Activated T-cell treated with anti-CD3 and anti-CD28 coated beads, Interleukin-2, amount 50 U/mL, for 4 hours (primary cell): ENCODE measurements at regions not wholly inside any gene's neighbourhood (a gene's known extent, or its start where the extent isn't known, plus 50 kb on each side); places are given as distances from the start of the nearest gene placed in this dataset.

Source experiments
- ATAC-seq, 2 donors: fragments of 200-7000 bp; cut with Tn5 transposase; one replicate each; pipeline ENCODE4 v1.10.0; 2021
- DNase-seq: peaks from one replicate; pipeline ENCODE4 v3.0.0-alpha.2; 2020
- H3K27me3 Mint-ChIP-seq: one replicate; pipeline ENCODE4 v1.8.0; 2021; ENCODE audit warnings: low read depth, mixed read lengths
- H3K36me3 Mint-ChIP-seq: one replicate; pipeline ENCODE4 v1.8.0; 2022; ENCODE audit warnings: mixed read lengths; ENCODE audit not compliant: insufficient read depth
- H3K4me1 Mint-ChIP-seq: one replicate; pipeline ENCODE4 v1.8.0; 2021; ENCODE audit warnings: low read depth, mixed read lengths
- H3K4me3 Mint-ChIP-seq: one replicate; pipeline ENCODE4 v1.8.0; 2021; ENCODE audit warnings: mild to moderate bottlenecking, moderate library complexity, mixed read lengths
- H3K9me3 Mint-ChIP-seq: one replicate; pipeline ENCODE4 v1.8.0; 2021; ENCODE audit warnings: mixed read lengths

DNA sequence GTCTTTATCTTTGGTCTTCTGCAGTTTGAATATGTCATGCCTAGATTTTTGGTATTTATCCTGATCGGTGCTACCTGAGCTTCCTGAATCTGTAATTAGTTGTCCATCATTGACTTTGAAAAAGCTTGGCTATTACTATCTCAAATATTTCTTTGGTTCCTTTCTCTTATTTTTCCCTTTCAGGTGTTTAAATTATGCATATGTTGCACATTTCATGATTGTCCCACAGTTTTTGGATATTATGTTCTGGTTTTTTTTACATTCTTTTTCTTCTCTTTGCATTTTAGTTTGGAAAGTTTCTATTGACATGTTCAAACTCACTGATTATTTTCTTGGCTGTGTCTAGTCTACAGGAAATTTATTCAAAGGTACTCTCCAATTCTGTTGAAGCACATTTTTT, 840.3 kb upstream of the LRRC4C start:
- no peak for ATAC-seq
- no peaks in the 10 kb centered on the region for H3K36me3 Mint-ChIP-seq
- H3K9me3 Mint-ChIP-seq, result peaks cover 21% of the 10 kb centered on the region
- no peak for DNase-seq
- H3K4me3 Mint-ChIP-seq, result no peak overlapping the region
- H3K4me1 Mint-ChIP-seq, result no peaks in the 10 kb centered on the region
- H3K27me3 Mint-ChIP-seq, result no peaks in the 10 kb centered on the region

DNA sequence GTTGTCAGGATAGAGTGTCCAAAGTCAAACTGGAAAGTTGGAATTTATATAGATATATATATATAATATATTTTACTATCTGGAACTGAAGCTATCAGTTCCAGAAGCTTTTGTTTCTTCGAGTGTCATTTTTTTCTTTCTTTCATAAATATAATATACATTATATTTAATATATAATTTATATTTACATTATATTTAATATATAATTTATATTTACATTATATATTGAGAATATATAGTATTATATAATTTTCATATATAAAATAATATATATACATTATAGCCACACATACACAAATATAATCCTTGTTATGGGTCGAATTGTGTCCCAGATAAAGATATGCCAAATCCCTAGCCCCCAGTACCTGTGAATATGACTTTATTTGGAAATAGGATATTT, 842.3 kb upstream of the LRRC4C start:
- ATAC-seq, result no peak
- DNase-seq, result no peak
- Mint-ChIP-seq H3K4me3 (no peak overlapping the region), H3K4me1 (no peaks in the 10 kb centered on the region), H3K27me3 (no peaks in the 10 kb centered on the region), H3K9me3 (peaks cover 15% of the 10 kb centered on the region), H3K36me3 (no peaks in the 10 kb centered on the region)

- no peak overlapping the region for H3K4me3 Mint-ChIP-seq
- H3K9me3 Mint-ChIP-seq, result peaks cover 10% of the 10 kb centered on the region
- ATAC-seq (no peak), DNase-seq (no peak)
- H3K27me3 Mint-ChIP-seq, result no peaks in the 10 kb centered on the region
- H3K36me3 Mint-ChIP-seq, result no peaks in the 10 kb centered on the region
- H3K4me1 Mint-ChIP-seq, result no peaks in the 10 kb centered on the region
These were observed 852.1 kb upstream of the LRRC4C start for GRCh38 chr11:42311514-42311913.

- ATAC-seq (no peak), DNase-seq (no peak)
- Mint-ChIP-seq H3K36me3 (no peaks in the 10 kb centered on the region), H3K4me3 (no peak overlapping the region), H3K9me3 (peaks cover 10% of the 10 kb centered on the region), H3K4me1 (no peaks in the 10 kb centered on the region), H3K27me3 (no peaks in the 10 kb centered on the region)
These were observed 852.5 kb upstream of the LRRC4C start for GRCh38 chr11:42311944-42312343.

DNA sequence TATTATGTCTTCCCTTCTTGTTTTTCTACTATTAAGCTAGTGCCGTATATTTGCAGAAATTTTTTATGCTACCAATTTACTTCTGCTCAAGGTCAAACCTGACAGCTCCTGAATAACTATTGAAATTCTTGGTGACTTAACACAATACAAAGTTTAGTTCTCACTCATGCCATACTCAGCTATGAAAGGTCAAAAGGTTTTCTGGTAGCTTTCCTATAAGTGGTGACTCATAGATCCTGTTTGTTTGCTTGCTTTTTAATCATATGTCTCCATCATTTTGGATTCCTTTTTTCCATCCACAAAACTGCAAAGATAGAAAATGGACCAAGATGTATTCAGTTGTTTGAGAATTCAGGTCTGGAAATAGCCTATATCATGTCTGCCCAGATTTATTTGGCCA, 855.8 kb upstream of the LRRC4C start:
- Mint-ChIP-seq H3K4me3 (no peak overlapping the region), H3K4me1 (no peaks in the 10 kb centered on the region)
- ATAC-seq, result no peak

GRCh38 chr11:42315846-42316245, 856.4 kb upstream of the LRRC4C start:
- H3K27me3 Mint-ChIP-seq, result no peaks in the 10 kb centered on the region
- peaks cover 9% of the 10 kb centered on the region for H3K9me3 Mint-ChIP-seq
- ATAC-seq, result no peak

More for the DNA sequence above, 855.8 kb upstream of the LRRC4C start:
- Mint-ChIP-seq H3K9me3 (peaks cover 6% of the 10 kb centered on the region), H3K36me3 (no peaks in the 10 kb centered on the region), H3K27me3 (no peaks in the 10 kb centered on the region)
- no peak for DNase-seq

GRCh38 chr11:42319921-42320320, 860.5 kb upstream of the LRRC4C start:
- H3K4me1 Mint-ChIP-seq, result no peaks in the 10 kb centered on the region
- peaks cover 4% of the 10 kb centered on the region for H3K9me3 Mint-ChIP-seq
- ATAC-seq (no peak), DNase-seq (no peak)
- H3K36me3 Mint-ChIP-seq, result no peaks in the 10 kb centered on the region
- H3K27me3 Mint-ChIP-seq, result no peaks in the 10 kb centered on the region
- H3K4me3 Mint-ChIP-seq, result no peak overlapping the region

More at GRCh38 chr11:42315846-42316245, 856.4 kb upstream of the LRRC4C start:
- no peaks in the 10 kb centered on the region for H3K4me1 Mint-ChIP-seq
- DNase-seq, result no peak
- no peak overlapping the region for H3K4me3 Mint-ChIP-seq
- H3K36me3 Mint-ChIP-seq, result no peaks in the 10 kb centered on the region

- peaks cover 6% of the 10 kb centered on the region for H3K9me3 Mint-ChIP-seq
- ATAC-seq, result no peak
- no peak for DNase-seq
- H3K4me3 Mint-ChIP-seq, result no peak overlapping the region
- H3K27me3 Mint-ChIP-seq, result no peaks in the 10 kb centered on the region
- H3K36me3 Mint-ChIP-seq, result no peaks in the 10 kb centered on the region
- H3K4me1 Mint-ChIP-seq, result no peaks in the 10 kb centered on the region
These were observed 870.6 kb upstream of the LRRC4C start for GRCh38 chr11:42329929-42330565.

DNA sequence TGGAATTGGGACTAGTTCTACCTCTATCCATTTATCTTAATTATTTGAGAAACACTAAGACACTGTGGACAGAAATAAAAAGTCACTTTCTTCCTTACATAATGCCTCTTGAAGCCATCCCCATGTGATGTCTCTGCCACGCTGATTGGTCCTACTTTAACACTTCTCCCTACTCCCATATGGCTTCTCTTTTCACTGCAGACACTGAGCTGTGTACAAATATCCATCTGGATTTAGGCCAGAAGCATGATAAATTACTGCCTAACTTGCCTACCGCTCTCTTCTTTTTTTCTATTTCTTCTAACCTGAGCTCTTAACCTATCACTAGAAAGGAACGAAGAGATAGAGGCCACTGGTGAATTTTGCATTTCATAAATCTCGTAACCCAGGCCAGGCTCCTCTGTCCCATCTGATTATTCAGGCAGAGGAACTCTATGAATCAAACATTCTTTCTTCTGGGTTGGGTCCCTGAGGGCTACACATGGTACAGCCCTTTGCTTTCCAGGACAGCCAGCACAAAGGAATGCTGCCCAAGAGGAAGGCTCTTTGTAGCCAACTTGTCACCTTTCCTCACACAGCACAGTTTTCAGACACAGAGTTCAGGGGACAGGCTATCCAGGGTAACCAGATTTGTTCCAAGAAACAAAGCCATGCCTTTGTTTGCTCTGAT, 878.5 kb upstream of the LRRC4C start:
- ATAC-seq (no peak), DNase-seq (no peak)
- peaks cover 13% of the 10 kb centered on the region for H3K9me3 Mint-ChIP-seq
- no peaks in the 10 kb centered on the region for H3K4me1 Mint-ChIP-seq
- H3K36me3 Mint-ChIP-seq, result no peaks in the 10 kb centered on the region
- no peak overlapping the region for H3K4me3 Mint-ChIP-seq
- no peaks in the 10 kb centered on the region for H3K27me3 Mint-ChIP-seq

- Mint-ChIP-seq H3K27me3 (no peaks in the 10 kb centered on the region), H3K36me3 (no peaks in the 10 kb centered on the region), H3K4me3 (no peak overlapping the region), H3K9me3 (peaks cover 5% of the 10 kb centered on the region), H3K4me1 (no peaks in the 10 kb centered on the region)
- DNase-seq (no peak), ATAC-seq (no peak)
These were observed 884.8 kb upstream of the LRRC4C start for GRCh38 chr11:42344204-42344792.

DNA sequence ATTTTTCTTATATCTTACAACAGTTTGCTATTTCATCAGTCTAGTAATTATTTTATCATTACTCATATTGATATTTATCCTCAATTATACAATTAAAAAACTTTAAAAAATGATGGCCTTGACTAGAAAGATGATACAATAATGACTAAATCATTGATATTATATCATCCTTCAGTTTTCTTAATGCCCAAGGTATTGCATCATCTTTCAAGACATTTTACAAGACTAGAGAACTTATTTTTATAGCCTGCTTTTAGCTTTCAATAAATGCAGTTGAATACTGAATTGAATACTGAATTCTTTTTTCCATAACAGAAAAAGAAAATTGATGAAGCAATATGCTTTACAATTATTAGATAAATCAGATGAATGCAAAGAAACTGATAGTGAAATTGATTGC, 886.5 kb upstream of the LRRC4C start:
- Mint-ChIP-seq H3K36me3 (no peaks in the 10 kb centered on the region), H3K9me3 (peaks cover 10% of the 10 kb centered on the region), H3K4me1 (no peaks in the 10 kb centered on the region), H3K4me3 (no peak overlapping the region), H3K27me3 (no peaks in the 10 kb centered on the region)
- DNase-seq (no peak), ATAC-seq (no peak)

DNA sequence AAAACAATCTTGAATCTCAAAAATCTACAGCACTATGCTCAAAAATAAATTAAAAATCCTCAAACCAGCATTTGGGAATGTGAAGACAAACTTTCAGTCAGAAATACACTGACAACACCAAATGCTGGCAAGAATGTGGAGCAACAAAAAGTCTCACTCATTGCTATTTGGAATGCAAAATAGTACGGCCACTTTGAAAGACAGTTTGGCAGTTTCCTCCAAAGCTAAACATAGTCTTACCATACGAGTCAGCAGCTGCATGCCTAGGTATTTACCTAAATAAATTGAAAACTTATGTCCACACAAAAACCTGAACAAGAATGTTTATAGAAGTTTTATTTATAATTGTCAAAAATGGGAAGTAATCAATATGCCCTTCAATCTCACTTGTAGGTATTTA, 904.2 kb upstream of the LRRC4C start:
- peaks cover 7% of the 10 kb centered on the region for H3K9me3 Mint-ChIP-seq
- no peak overlapping the region for H3K4me3 Mint-ChIP-seq
- H3K4me1 Mint-ChIP-seq, result no peaks in the 10 kb centered on the region
- no peaks in the 10 kb centered on the region for H3K36me3 Mint-ChIP-seq
- no peak for ATAC-seq
- no peaks in the 10 kb centered on the region for H3K27me3 Mint-ChIP-seq
- no peak for DNase-seq

GRCh38 chr11:42390116-42390515, 921.7 kb upstream of the API5 start:
- no peak for ATAC-seq
- no peak overlapping the region for H3K4me3 Mint-ChIP-seq
- no peaks in the 10 kb centered on the region for H3K36me3 Mint-ChIP-seq
- peaks cover 18% of the 10 kb centered on the region for H3K9me3 Mint-ChIP-seq
- DNase-seq, result no peak
- H3K4me1 Mint-ChIP-seq, result no peaks in the 10 kb centered on the region
- no peaks in the 10 kb centered on the region for H3K27me3 Mint-ChIP-seq

GRCh38 chr11:42397483-42397882, 914.3 kb upstream of the API5 start:
- Mint-ChIP-seq H3K9me3 (peaks cover 10% of the 10 kb centered on the region), H3K4me1 (no peaks in the 10 kb centered on the region), H3K4me3 (no peak overlapping the region), H3K36me3 (no peaks in the 10 kb centered on the region), H3K27me3 (no peaks in the 10 kb centered on the region)
- ATAC-seq (no peak), DNase-seq (no peak)

DNA sequence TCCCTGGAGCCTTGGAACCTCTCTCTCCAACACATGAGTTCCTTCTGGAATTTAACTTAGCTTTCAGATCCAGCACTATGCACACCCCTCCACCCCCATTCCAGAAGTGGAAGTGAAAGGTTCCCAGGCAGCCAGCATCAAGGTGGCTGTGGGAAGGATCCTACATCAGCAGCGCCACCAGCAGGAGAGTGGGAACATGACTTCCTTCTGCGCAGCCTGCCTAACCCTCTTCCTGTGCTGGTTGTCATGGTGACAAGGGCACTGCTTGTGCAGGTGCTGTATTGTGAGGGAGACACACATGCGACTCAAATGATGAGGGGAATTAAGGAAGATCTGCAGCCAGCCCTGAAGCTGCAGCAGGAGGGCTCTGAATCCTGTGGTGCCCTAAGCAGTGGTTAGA, 904.5 kb upstream of the API5 start:
- Mint-ChIP-seq H3K9me3 (peaks cover 19% of the 10 kb centered on the region), H3K4me3 (no peak overlapping the region), H3K36me3 (no peaks in the 10 kb centered on the region), H3K4me1 (no peaks in the 10 kb centered on the region), H3K27me3 (no peaks in the 10 kb centered on the region)
- ATAC-seq (no peak), DNase-seq (no peak)
